Tibial artery (tissue), 4 donors: ENCODE measurements at regions not wholly inside any gene's neighbourhood (a gene's known extent, or its start where the extent isn't known, plus 50 kb on each side); places are given as distances from the start of the nearest gene placed in this dataset.

Experiments used
- DNase-seq, 2 donors: peaks; one replicate each; pipeline ENCODE4 v3.0.0-alpha.2; 2019
- H3K27ac ChIP-seq, 2 donors: fragments of 200-600 bp; sonication (generic) in 1 of 2; 1 replicate in 1 of 2; 2 replicates in 1 of 2; pipeline ENCODE4 v1.5.1; 2018 to 2019; ENCODE audit warnings: mild to moderate bottlenecking in 1 of 2
- H3K27me3 ChIP-seq, 2 donors: fragments of 200-600 bp; sonication (generic) in 1 of 2; one replicate each; pipeline versions ENCODE4 v1.5.1 to v1.6.0; 2016 to 2019
- H3K36me3 ChIP-seq, 3 donors: fragments of 200-600 bp; sonication (generic) in 2 of 3; one replicate each; pipeline ENCODE4 v1.5.1; 2016 to 2019; ENCODE audit warnings: mild to moderate bottlenecking in 2 of 3
- H3K4me1 ChIP-seq, 4 donors: fragments of 200-600 bp; sonication (generic) in 2 of 4; 1 replicate in 3 of 4; 2 replicates in 1 of 4; pipeline ENCODE4 v1.5.1; 2016 to 2019
- H3K4me3 ChIP-seq, 2 donors: fragments of 200-600 bp; sonication (generic) in 1 of 2; 1 replicate in 1 of 2; 2 replicates in 1 of 2; pipeline ENCODE4 v1.5.1; 2018 to 2019; ENCODE audit warnings: mild to moderate bottlenecking in 2 of 2
- H3K9me3 ChIP-seq, 3 donors: fragments of 200-600 bp; sonication (generic) in 1 of 3; one replicate each; pipeline ENCODE4 v1.5.1; 2016 to 2019
- intact Hi-C: fragments of 100-400 bp; cut with DNase I; formaldehyde crosslinking; loops from one replicate; pipeline ENCODE4 v1.15.0; 2023; ENCODE audit warnings: low total_unique reads
- TF ChIP-seq, protein P1 (sequence below), 2 experiments: fragments of 200-600 bp in 1 of 2; fragments of 450-650 bp in 1 of 2; IDR thresholded peaks; one replicate each; pipeline ENCODE4 v1.5.1; 2017 to 2019; ENCODE audit warnings: antibody characterized with exemption in 2 of 2, mild to moderate bottlenecking in 1 of 2, moderate library complexity in 1 of 2

DNA sequence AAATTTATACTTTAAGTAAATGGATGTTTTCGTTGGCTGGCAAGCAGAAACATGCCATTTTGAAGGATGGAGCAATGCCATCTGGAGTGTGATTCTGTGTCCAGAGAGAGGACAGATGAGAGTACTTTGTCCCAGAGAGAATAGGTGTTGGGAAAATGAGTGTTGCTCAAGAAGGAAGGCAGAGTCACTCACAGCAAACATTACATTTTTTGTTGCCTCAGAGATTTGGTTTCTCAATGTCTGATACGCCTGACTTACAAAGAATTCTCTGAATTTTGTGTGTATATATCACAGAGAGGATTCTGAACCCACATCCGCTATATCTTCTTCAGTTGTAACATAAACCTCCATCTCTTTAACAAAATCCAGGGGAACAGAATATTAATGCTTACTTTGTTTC is 102.8 kb upstream of the PCDH18 start:
- Histone ChIP-seq H3K4me3 (no peak overlapping the region), H3K27me3 (no peaks in the 10 kb centered on the region), H3K36me3 (no peaks in the 10 kb centered on the region), H3K9me3 (no peaks in the 10 kb centered on the region), H3K4me1 (peaks cover 0 to 16% (median 0%) of the 10 kb centered on the region in 4 donors), H3K27ac (peak overlapping the region; percentile 15 to 38)
- intact Hi-C loops: no loop called here
- TF ChIP-seq, protein P1, sequence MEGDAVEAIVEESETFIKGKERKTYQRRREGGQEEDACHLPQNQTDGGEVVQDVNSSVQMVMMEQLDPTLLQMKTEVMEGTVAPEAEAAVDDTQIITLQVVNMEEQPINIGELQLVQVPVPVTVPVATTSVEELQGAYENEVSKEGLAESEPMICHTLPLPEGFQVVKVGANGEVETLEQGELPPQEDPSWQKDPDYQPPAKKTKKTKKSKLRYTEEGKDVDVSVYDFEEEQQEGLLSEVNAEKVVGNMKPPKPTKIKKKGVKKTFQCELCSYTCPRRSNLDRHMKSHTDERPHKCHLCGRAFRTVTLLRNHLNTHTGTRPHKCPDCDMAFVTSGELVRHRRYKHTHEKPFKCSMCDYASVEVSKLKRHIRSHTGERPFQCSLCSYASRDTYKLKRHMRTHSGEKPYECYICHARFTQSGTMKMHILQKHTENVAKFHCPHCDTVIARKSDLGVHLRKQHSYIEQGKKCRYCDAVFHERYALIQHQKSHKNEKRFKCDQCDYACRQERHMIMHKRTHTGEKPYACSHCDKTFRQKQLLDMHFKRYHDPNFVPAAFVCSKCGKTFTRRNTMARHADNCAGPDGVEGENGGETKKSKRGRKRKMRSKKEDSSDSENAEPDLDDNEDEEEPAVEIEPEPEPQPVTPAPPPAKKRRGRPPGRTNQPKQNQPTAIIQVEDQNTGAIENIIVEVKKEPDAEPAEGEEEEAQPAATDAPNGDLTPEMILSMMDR (IDR thresholded peaks at IDR 0.05): no peak
- DNase-seq: no peak

DNA sequence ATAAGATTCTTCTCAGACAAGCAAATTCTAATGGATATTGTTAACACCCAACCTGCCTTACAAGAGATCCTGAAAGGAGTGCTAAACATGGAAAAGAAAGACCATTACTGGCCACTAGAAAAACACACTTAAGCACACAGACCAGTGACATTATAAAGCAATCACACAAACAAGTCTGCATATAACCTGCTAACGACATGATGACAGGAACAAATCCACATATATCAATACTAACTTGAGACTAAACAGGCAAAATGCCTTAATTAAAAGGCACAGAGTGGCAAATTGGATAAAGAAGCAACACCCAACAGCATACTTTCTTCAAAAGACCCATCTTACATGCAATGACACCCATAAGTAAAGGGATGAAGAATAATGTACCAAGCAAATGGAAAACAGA is 100.5 kb upstream of the PCDH18 start:
- TF ChIP-seq, protein P1 (IDR thresholded peaks at IDR 0.05): no peak
- Histone ChIP-seq H3K4me3 (no peak overlapping the region), H3K4me1 (peaks cover 0 to 21% (median 0%) of the 10 kb centered on the region in 4 donors), H3K9me3 (no peaks in the 10 kb centered on the region), H3K27me3 (no peaks in the 10 kb centered on the region), H3K27ac (no peak overlapping the region), H3K36me3 (no peaks in the 10 kb centered on the region)
- intact Hi-C loops: no loop called here
- no peak for DNase-seq

GRCh38 chr4:137631605-137632004 is 99.3 kb upstream of the PCDH18 start:
- no peaks in the 10 kb centered on the region for H3K27me3 ChIP-seq
- DNase-seq: no peak
- H3K4me1 ChIP-seq: peaks cover 0 to 31% (median 0%) of the 10 kb centered on the region in 4 donors
- TF ChIP-seq, protein P1 (IDR thresholded peaks at IDR 0.05): no peak
- no peak overlapping the region for H3K4me3 ChIP-seq
- intact Hi-C loops: no loop called here
- no peaks in the 10 kb centered on the region for H3K36me3 ChIP-seq
- H3K9me3 ChIP-seq: no peaks in the 10 kb centered on the region
- H3K27ac ChIP-seq: no peak overlapping the region

GRCh38 chr4:137630252-137630651 is 98.0 kb upstream of the PCDH18 start:
- TF ChIP-seq, protein P1 (IDR thresholded peaks at IDR 0.05): no peak
- intact Hi-C loops: no loop called here
- H3K36me3 ChIP-seq: no peaks in the 10 kb centered on the region

GRCh38 chr4:137627739-137628460 is 95.6 kb upstream of the PCDH18 start:
- Histone ChIP-seq H3K36me3 (no peaks in the 10 kb centered on the region), H3K27ac (no peak overlapping the region), H3K4me3 (no peak overlapping the region), H3K4me1 (peaks cover 0 to 19% (median 2%) of the 10 kb centered on the region in 4 donors), H3K9me3 (no peaks in the 10 kb centered on the region), H3K27me3 (no peaks in the 10 kb centered on the region)
- TF ChIP-seq, protein P1 (IDR thresholded peaks at IDR 0.05): no peak
- intact Hi-C loops: no loop called here
- no peak for DNase-seq

More at GRCh38 chr4:137630252-137630651, 98.0 kb upstream of the PCDH18 start:
- Histone ChIP-seq H3K27me3 (no peaks in the 10 kb centered on the region), H3K9me3 (no peaks in the 10 kb centered on the region), H3K4me3 (no peak overlapping the region), H3K4me1 (peaks cover 0 to 25% (median 0%) of the 10 kb centered on the region in 4 donors), H3K27ac (no peak overlapping the region)
- DNase-seq: no peak
